Adrenal gland (tissue), 5 donors: ENCODE measurements at regions not wholly inside any gene's neighbourhood (a gene's known extent, or its start where the extent isn't known, plus 50 kb on each side); places are given as distances from the start of the nearest gene placed in this dataset.

Source experiments
- POLR2A ChIP-seq, 2 donors: fragments of 450-650 bp; IDR thresholded peaks; one replicate each; pipeline ENCODE4 v1.6.1; 2017; ENCODE audit warnings: antibody characterized with exemption in 2 of 2, mild to moderate bottlenecking in 2 of 2, moderate library complexity in 1 of 2
- TF ChIP-seq, protein P1 (sequence below), 6 experiments: fragments of 450-650 bp in 4 of 6; fragments of 200-600 bp in 2 of 6; sonication (generic) in 1 of 6; IDR thresholded peaks; 1 replicate in 5 of 6; 2 replicates in 1 of 6; pipeline versions ENCODE4 v1.5.1 to v1.8.0; 2016 to 2021; ENCODE audit warnings: antibody characterized with exemption in 6 of 6, mild to moderate bottlenecking in 2 of 6, moderate library complexity in 1 of 6
- donor health status: DM: no; HTN: no; CAD: no.

DNA sequence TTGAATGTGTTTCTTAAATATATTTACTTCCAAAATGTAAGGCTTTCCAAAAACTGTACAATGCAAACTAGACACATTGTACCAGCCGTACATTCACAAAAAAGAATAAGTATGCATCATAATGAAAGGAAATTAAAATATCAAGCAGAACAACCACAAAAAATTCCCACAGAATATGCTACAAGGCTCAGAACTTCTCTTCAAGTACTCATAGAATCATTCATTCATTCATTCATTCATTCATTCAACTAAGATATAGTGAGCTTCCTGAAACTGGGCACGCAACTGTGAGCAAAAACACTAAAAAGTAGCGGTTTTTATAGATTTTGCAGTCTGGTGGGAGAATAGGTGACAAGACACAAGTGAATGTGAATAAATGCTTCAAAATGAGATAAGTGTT lies 690.1 kb downstream of the KCNA4 start:
- TF ChIP-seq, protein P1, sequence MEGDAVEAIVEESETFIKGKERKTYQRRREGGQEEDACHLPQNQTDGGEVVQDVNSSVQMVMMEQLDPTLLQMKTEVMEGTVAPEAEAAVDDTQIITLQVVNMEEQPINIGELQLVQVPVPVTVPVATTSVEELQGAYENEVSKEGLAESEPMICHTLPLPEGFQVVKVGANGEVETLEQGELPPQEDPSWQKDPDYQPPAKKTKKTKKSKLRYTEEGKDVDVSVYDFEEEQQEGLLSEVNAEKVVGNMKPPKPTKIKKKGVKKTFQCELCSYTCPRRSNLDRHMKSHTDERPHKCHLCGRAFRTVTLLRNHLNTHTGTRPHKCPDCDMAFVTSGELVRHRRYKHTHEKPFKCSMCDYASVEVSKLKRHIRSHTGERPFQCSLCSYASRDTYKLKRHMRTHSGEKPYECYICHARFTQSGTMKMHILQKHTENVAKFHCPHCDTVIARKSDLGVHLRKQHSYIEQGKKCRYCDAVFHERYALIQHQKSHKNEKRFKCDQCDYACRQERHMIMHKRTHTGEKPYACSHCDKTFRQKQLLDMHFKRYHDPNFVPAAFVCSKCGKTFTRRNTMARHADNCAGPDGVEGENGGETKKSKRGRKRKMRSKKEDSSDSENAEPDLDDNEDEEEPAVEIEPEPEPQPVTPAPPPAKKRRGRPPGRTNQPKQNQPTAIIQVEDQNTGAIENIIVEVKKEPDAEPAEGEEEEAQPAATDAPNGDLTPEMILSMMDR (IDR thresholded peaks at IDR 0.05) = no peak
- TF ChIP-seq POLR2A (IDR thresholded peaks at IDR 0.05) = no peak
